ENCODE measurements at regions not wholly inside any gene's neighbourhood (a gene's known extent, or its start where the extent isn't known, plus 50 kb on each side); places are given as distances from the start of the nearest gene placed in this dataset.

GRCh38 chr11:122311216-122311755 is 195.3 kb upstream of the BLID start:
- no peaks in the 10 kb centered on the region for H3K4me1 Mint-ChIP-seq
- H3K27ac Mint-ChIP-seq = no peak overlapping the region
- H3K4me3 Mint-ChIP-seq = no peak overlapping the region

GRCh38 chr11:122310766-122311165 is 194.8 kb upstream of the BLID start:
- Mint-ChIP-seq H3K4me3 (no peak overlapping the region), H3K27me3 (peaks cover 10% of the 10 kb centered on the region), H3K27ac (no peak overlapping the region), H3K4me1 (no peaks in the 10 kb centered on the region), H3K9me3 (no peaks in the 10 kb centered on the region), H3K36me3 (no peaks in the 10 kb centered on the region)

More at GRCh38 chr11:122311216-122311755, 195.3 kb upstream of the BLID start:
- Mint-ChIP-seq H3K27me3 (peaks cover 12% of the 10 kb centered on the region), H3K36me3 (no peaks in the 10 kb centered on the region), H3K9me3 (no peaks in the 10 kb centered on the region)

GRCh38 chr11:122309262-122309925 is 193.4 kb upstream of the BLID start:
- H3K9me3 Mint-ChIP-seq = no peaks in the 10 kb centered on the region
- H3K4me3 Mint-ChIP-seq = no peak overlapping the region
- H3K36me3 Mint-ChIP-seq = no peaks in the 10 kb centered on the region
- no peaks in the 10 kb centered on the region for H3K4me1 Mint-ChIP-seq
- peaks cover 8% of the 10 kb centered on the region for H3K27me3 Mint-ChIP-seq
- no peak overlapping the region for H3K27ac Mint-ChIP-seq

DNA sequence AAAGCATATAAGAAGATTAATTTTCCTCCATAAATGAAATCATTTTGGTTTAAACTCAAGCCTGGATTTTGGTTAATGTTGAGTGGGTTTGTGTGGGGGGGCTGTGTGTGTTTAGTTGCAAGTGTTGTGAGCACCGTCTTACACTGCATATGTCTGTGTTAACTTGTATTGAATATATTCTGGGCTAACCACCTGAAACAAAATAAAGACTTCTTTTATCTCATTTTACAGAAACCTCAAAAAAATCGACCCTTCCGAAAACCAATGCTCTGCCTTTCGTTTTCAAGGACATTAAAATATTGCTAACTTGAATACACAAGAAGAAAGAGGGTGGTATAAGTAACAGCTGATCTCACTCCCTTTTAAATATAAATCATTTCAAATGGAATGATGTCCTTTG is 192.2 kb upstream of the BLID start:
- H3K36me3 Mint-ChIP-seq = no peaks in the 10 kb centered on the region
- H3K4me3 Mint-ChIP-seq = no peak overlapping the region
- H3K27ac Mint-ChIP-seq = no peak overlapping the region
- peaks cover 8% of the 10 kb centered on the region for H3K27me3 Mint-ChIP-seq
- H3K9me3 Mint-ChIP-seq = no peaks in the 10 kb centered on the region
- no peaks in the 10 kb centered on the region for H3K4me1 Mint-ChIP-seq

GRCh38 chr11:122307476-122308035 is 191.5 kb upstream of the BLID start:
- Mint-ChIP-seq H3K4me3 (no peak overlapping the region), H3K9me3 (no peaks in the 10 kb centered on the region), H3K4me1 (no peaks in the 10 kb centered on the region), H3K36me3 (no peaks in the 10 kb centered on the region), H3K27me3 (peaks cover 6% of the 10 kb centered on the region), H3K27ac (no peak overlapping the region)

GRCh38 chr11:122306831-122307391 is 190.9 kb upstream of the BLID start:
- H3K36me3 Mint-ChIP-seq = no peaks in the 10 kb centered on the region
- H3K4me1 Mint-ChIP-seq = no peaks in the 10 kb centered on the region
- H3K27me3 Mint-ChIP-seq = peaks cover 6% of the 10 kb centered on the region
- H3K4me3 Mint-ChIP-seq = no peak overlapping the region
- H3K27ac Mint-ChIP-seq = no peak overlapping the region
- H3K9me3 Mint-ChIP-seq = no peaks in the 10 kb centered on the region

- Mint-ChIP-seq H3K27ac (no peak overlapping the region), H3K27me3 (peaks cover 6% of the 10 kb centered on the region), H3K9me3 (no peaks in the 10 kb centered on the region), H3K4me1 (no peaks in the 10 kb centered on the region), H3K4me3 (no peak overlapping the region), H3K36me3 (no peaks in the 10 kb centered on the region)
These were observed 189.7 kb upstream of the BLID start for GRCh38 chr11:122305426-122306320.

- H3K27ac Mint-ChIP-seq = no peak overlapping the region
- H3K4me1 Mint-ChIP-seq = no peaks in the 10 kb centered on the region
- H3K9me3 Mint-ChIP-seq = peaks cover 3% of the 10 kb centered on the region
- no peaks in the 10 kb centered on the region for H3K36me3 Mint-ChIP-seq
- H3K4me3 Mint-ChIP-seq = no peak overlapping the region
- peaks cover 6% of the 10 kb centered on the region for H3K27me3 Mint-ChIP-seq
These were observed 189.0 kb upstream of the BLID start for GRCh38 chr11:122304973-122305372.

DNA sequence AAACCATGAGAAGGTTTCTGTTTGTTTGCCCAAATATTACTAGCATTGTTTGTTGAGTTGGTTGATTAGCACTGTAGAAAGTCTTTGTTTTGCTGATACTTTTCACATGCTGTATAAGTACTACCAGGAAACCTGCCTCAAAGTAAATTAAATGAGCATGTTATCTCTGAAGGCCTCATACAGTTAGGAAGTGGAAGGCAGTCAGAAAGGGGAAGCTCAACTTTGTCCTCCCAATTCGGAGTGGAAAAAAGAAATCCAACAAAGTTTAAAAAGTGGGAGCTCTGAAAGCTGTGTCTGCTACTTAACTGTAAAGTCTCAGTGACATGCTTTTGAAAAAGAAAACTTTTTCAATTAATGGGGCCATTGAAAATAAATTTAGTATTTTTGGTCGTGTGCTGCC is 188.3 kb upstream of the BLID start:
- Mint-ChIP-seq H3K27me3 (peaks cover 6% of the 10 kb centered on the region), H3K4me3 (no peak overlapping the region), H3K9me3 (peaks cover 8% of the 10 kb centered on the region), H3K27ac (no peak overlapping the region), H3K4me1 (no peaks in the 10 kb centered on the region), H3K36me3 (no peaks in the 10 kb centered on the region)

DNA sequence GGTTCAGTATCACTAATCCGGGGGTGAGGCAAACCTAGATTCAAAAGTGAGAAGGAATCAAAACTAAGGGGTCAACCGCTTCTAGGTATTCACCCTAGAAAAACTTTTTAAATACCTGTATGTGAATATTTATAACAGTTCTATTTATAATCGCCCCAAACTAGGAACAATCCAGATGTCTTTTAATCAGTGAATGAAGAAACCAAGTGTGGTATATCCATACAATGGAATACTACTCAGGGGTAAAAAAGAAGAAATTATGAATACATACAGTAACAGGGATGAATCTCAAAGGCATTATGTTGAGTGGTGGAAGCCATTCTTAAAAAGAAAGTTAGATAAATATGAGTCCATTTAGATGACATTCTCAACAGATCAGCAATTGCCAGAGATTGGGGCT is 178.0 kb upstream of the BLID start:
- Mint-ChIP-seq H3K9me3 (peaks cover 15% of the 10 kb centered on the region), H3K4me1 (no peaks in the 10 kb centered on the region), H3K27ac (no peak overlapping the region), H3K36me3 (peaks cover 1% of the 10 kb centered on the region), H3K27me3 (peaks cover 2% of the 10 kb centered on the region), H3K4me3 (no peak overlapping the region)

- Mint-ChIP-seq H3K27ac (no peak overlapping the region), H3K4me1 (no peaks in the 10 kb centered on the region), H3K9me3 (peaks cover 13% of the 10 kb centered on the region), H3K36me3 (peaks cover 1% of the 10 kb centered on the region), H3K27me3 (peaks cover 2% of the 10 kb centered on the region), H3K4me3 (no peak overlapping the region)
These were observed 177.4 kb upstream of the BLID start for GRCh38 chr11:122293296-122294023.

- H3K36me3 Mint-ChIP-seq = no peaks in the 10 kb centered on the region
- peaks cover 5% of the 10 kb centered on the region for H3K9me3 Mint-ChIP-seq
- H3K27me3 Mint-ChIP-seq = peaks cover 5% of the 10 kb centered on the region
These were observed 171.4 kb upstream of the BLID start for GRCh38 chr11:122287401-122287800.

DNA sequence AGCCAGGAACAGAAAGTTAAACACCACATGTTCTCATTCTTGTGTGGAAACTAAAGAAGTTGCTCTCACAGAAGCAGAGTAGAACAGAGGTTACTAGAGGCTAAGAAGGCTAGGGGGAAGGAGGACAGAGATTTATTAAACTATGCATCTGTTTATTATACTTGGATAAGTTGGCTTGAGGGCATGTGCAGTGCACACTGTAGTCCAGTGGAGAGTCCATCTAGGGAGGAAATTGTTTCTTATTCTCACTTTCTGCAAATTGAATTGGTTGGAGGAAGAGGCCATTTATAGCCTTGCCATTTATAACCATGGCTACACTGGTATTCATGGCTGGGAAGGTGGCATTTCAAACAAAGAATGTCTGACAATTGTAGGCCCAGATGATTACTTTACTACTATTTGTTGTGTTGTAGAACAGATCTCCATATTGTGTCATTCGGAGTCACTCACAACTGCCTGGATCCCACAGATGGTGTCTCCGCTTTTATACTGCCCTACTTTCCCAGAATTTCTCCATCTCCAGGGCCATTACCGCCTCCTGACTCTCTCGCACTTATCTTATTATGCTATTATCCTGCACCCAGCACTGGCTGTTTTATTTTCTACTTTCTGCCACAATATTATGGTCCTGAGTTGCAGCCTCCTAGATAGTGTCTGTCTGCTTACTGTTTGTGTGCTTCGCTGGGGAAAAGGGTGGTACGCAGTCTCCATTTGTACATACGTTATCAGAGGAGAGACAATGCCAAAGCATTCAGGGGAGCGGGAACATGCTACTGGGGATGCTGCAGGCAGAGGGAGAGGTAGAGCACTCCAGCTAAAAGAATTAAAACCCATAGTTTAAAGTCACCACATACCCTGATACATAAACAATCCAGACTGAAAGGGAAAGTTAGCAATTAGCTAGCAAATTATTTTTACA is 169.3 kb upstream of the BLID start:
- H3K36me3 Mint-ChIP-seq = no peaks in the 10 kb centered on the region
- peaks cover under 1% of the 10 kb centered on the region for H3K9me3 Mint-ChIP-seq
- no peaks in the 10 kb centered on the region for H3K4me1 Mint-ChIP-seq
- no peak overlapping the region for H3K27ac Mint-ChIP-seq
- H3K4me3 Mint-ChIP-seq = no peak overlapping the region
- H3K27me3 Mint-ChIP-seq = peaks cover 5% of the 10 kb centered on the region

More at GRCh38 chr11:122287401-122287800, 171.4 kb upstream of the BLID start:
- no peak overlapping the region for H3K4me3 Mint-ChIP-seq
- H3K4me1 Mint-ChIP-seq = no peaks in the 10 kb centered on the region
- H3K27ac Mint-ChIP-seq = no peak overlapping the region

GRCh38 chr11:122280870-122281269 is 164.9 kb upstream of the BLID start:
- no peak overlapping the region for H3K4me3 Mint-ChIP-seq
- no peaks in the 10 kb centered on the region for H3K36me3 Mint-ChIP-seq
- H3K9me3 Mint-ChIP-seq = no peaks in the 10 kb centered on the region
- no peaks in the 10 kb centered on the region for H3K4me1 Mint-ChIP-seq
- H3K27me3 Mint-ChIP-seq = peaks cover 2% of the 10 kb centered on the region
- no peak overlapping the region for H3K27ac Mint-ChIP-seq
